ENCODE measurements at regions not wholly inside any gene's neighbourhood (a gene's known extent, or its start where the extent isn't known, plus 50 kb on each side); places are given as distances from the start of the nearest gene placed in this dataset.

- no peak overlapping the region for H3K4ac ChIP-seq (ENCODE audit: low read depth, low read length)
- in situ Hi-C loops (cut with MboI; ENCODE audit: low sequenced_read_pairs) = no loop called here
- no peak overlapping the region for H2BK15ac ChIP-seq (ENCODE audit: low read depth, low read length)
- H3K9me3 ChIP-seq (ENCODE audit: control insufficient read depth, insufficient read depth, low read length) = peaks cover 65% of the 10 kb centered on the region
- no peak overlapping the region for H3K4me2 ChIP-seq (ENCODE audit: low read depth, low read length)
- no peak overlapping the region for H4K5ac ChIP-seq (ENCODE audit: low read depth, low read length)
- H3K14ac ChIP-seq (replicated peaks; ENCODE audit: low read depth, low read length) = no peak overlapping the region
- H2AK5ac ChIP-seq (ENCODE audit: low read depth, low read length) = no peak overlapping the region
- TF ChIP-seq RAD21 (IDR thresholded peaks at IDR 0.05; ENCODE audit: low read length) = no peak
- TF ChIP-seq CEBPB (IDR thresholded peaks at IDR 0.05; ENCODE audit: low read depth, low read length) = no peak
- TF ChIP-seq BHLHE40 (IDR thresholded peaks at IDR 0.05; ENCODE audit: low read depth, low read length) = no peak
- TF ChIP-seq SMC3 (IDR thresholded peaks at IDR 0.05; ENCODE audit: low read depth, low read length) = no peak
- TF ChIP-seq RCOR1 (IDR thresholded peaks at IDR 0.05; ENCODE audit: insufficient replicate concordance, low read length) = no peak
- TF ChIP-seq MAFK (IDR thresholded peaks at IDR 0.05; ENCODE audit: low read depth, low read length) = no peak
- TF ChIP-seq FOS (IDR thresholded peaks at IDR 0.05; ENCODE audit: low read depth, low read length) = no peak
- TF ChIP-seq NFE2L2 (IDR thresholded peaks at IDR 0.05; ENCODE audit: low read depth, low read length) = no peak
- no peak for TF ChIP-seq RFX5 (IDR thresholded peaks at IDR 0.05; ENCODE audit: low read depth, low read length)
- no peak for TF ChIP-seq POLR2A (IDR thresholded peaks at IDR 0.05; ENCODE audit: low read depth, low read length)
- no peak for TF ChIP-seq USF2 (IDR thresholded peaks at IDR 0.05; ENCODE audit: low read depth, low read length)
- no peak for TF ChIP-seq MAZ (IDR thresholded peaks at IDR 0.05; ENCODE audit: borderline replicate concordance, low read depth, low read length)
- TF ChIP-seq CTCF (conservative IDR thresholded peaks at IDR 0.05; ENCODE audit: low read depth, low read length) = no peak
- no peak for TF ChIP-seq ELK1 (IDR thresholded peaks at IDR 0.05; ENCODE audit: borderline replicate concordance, low read depth, low read length)
- no peak for TF ChIP-seq MXI1 (IDR thresholded peaks at IDR 0.05; ENCODE audit: borderline replicate concordance, low read depth, low read length)
- TF ChIP-seq CHD1 (IDR thresholded peaks at IDR 0.05; ENCODE audit: low read depth, low read length) = no peak
- no peak overlapping the region for H2BK120ac ChIP-seq (ENCODE audit: low read depth, low read length)
- H3K27me3 ChIP-seq (ENCODE audit: control insufficient read depth, insufficient read depth, low read length) = no peaks in the 10 kb centered on the region
- H4K91ac ChIP-seq (ENCODE audit: insufficient read depth, low read depth, low read length) = no peak overlapping the region
- H3K79me1 ChIP-seq (ENCODE audit: low read depth in 1 of 2, low read length in 2 of 2) = no peaks in the 10 kb centered on the region
- H3K4me3 ChIP-seq (ENCODE audit: insufficient read depth, low read depth, low read length) = no peak overlapping the region
- DNase-seq (no peak), ATAC-seq (ENCODE audit: low read depth) (no peak)
- H3K9me1 ChIP-seq (ENCODE audit: insufficient read depth, low read length) = no peaks in the 10 kb centered on the region
- 72% methylated on average over 8 of the region's 30 CpGs; no CpG with 5 or more reads in 1 of the 2 experiments for WGBS, 2 experiments (ENCODE audit: extremely low coverage in 2 of 2, insufficient read length in 1 of 2)
- H4K8ac ChIP-seq (ENCODE audit: low read depth in 2 of 2, low read length in 2 of 2) = no peak overlapping the region
- intact Hi-C loops (cut with micrococcal nuclease) = no loop called here
- H2AFZ ChIP-seq (replicated peaks; ENCODE audit: low read length, poor library complexity) = no peak overlapping the region
- H3K9ac ChIP-seq (ENCODE audit: low read depth, low read length) = no peak overlapping the region
- no peak overlapping the region for H3K23ac ChIP-seq (ENCODE audit: low read depth, low read length)
- ChIA-PET POLR2A (ENCODE audit: unreplicated experiment) (no interaction called here), CTCF (no interaction called here)
- no peaks in the 10 kb centered on the region for H3K4me1 ChIP-seq (ENCODE audit: control insufficient read depth, insufficient read depth, low read length)
- no peak overlapping the region for H3K27ac ChIP-seq (ENCODE audit: insufficient read depth, low read length)
- no peak overlapping the region for H3K18ac ChIP-seq (ENCODE audit: low read depth, low read length)
- H3K56ac ChIP-seq (ENCODE audit: extremely low read depth, insufficient read depth, low read length) = no peak overlapping the region
- H2BK20ac ChIP-seq (ENCODE audit: low read depth, low read length) = no peak overlapping the region
- H2AK9ac ChIP-seq (replicated peaks; ENCODE audit: low read depth, low read length, poor library complexity) = no peak overlapping the region
- BruUV-seq (replicated peaks) = no TSS peak
- dilution Hi-C loops (cut with HindIII; ENCODE audit: low sequenced_read_pairs, unreplicated experiment) = no loop called here
- no peaks in the 10 kb centered on the region for H4K20me1 ChIP-seq (ENCODE audit: insufficient read depth, low read length)
- H3K36me3 ChIP-seq (ENCODE audit: control insufficient read depth, insufficient read depth, low read length) = no peaks in the 10 kb centered on the region
- no peak overlapping the region for H2BK5ac ChIP-seq (ENCODE audit: low read depth, low read length, poor library complexity, severe bottlenecking)
Observed at GRCh38 chr22:48536541-48537342, 1290.9 kb downstream of the BRD1 start.

Data from IMR-90 (cell line).